Mesenchymal stem cell (in vitro differentiated cells and primary cell): ENCODE measurements at regions not wholly inside any gene's neighbourhood (a gene's known extent, or its start where the extent isn't known, plus 50 kb on each side); places are given as distances from the start of the nearest gene placed in this dataset.
"Not testable (repeated sequence)": the region's sequence is repeated elsewhere in the genome, so short reads cannot be mapped to it uniquely, and the experiment has no call there.

ENCODE experiments used
- DNase-seq: peaks from one replicate; pipeline ENCODE4 v3.0.0-alpha.2; 2013
- H2AFZ ChIP-seq: one replicate; pipeline ENCODE4 v1.6.1; 2013; ENCODE audit warnings: low read depth, mild to moderate bottlenecking, control low read depth, inconsistent platforms, low read length, moderate library complexity
- H2AK5ac ChIP-seq: 2 replicates; pipeline ENCODE4 v1.6.1; 2013; ENCODE audit warnings: low read length, moderate library complexity, mild to moderate bottlenecking, inconsistent platforms; ENCODE audit not compliant: severe bottlenecking
- H2BK120ac ChIP-seq: one replicate; pipeline ENCODE4 v1.6.1; 2013; ENCODE audit warnings: low read depth, mild to moderate bottlenecking, inconsistent platforms, low read length, moderate library complexity
- H2BK12ac ChIP-seq, 2 experiments: one replicate each; pipeline ENCODE4 v1.6.1; 2013; ENCODE audit warnings: inconsistent platforms in 2 of 2, low read length in 2 of 2, mild to moderate bottlenecking in 2 of 2, moderate library complexity in 2 of 2, control low read depth in 1 of 2
- H2BK15ac ChIP-seq: one replicate; pipeline ENCODE4 v1.6.1; 2013; ENCODE audit warnings: mild to moderate bottlenecking, low read depth, inconsistent platforms; ENCODE audit not compliant: poor library complexity, severe bottlenecking
- H2BK5ac ChIP-seq: 2 replicates; pipeline ENCODE4 v1.6.1; 2013; ENCODE audit warnings: low read depth, mild to moderate bottlenecking, low read length, control low read depth, inconsistent platforms; ENCODE audit not compliant: poor library complexity, severe bottlenecking
- H3K14ac ChIP-seq, 2 experiments: one replicate each; pipeline ENCODE4 v1.6.1; 2013; ENCODE audit warnings: inconsistent platforms in 2 of 2, low read length in 2 of 2, control low read depth in 1 of 2, mild to moderate bottlenecking in 1 of 2, moderate library complexity in 1 of 2
- H3K18ac ChIP-seq, 2 experiments: one replicate each; pipeline ENCODE4 v1.6.1; 2013; ENCODE audit warnings: inconsistent platforms in 2 of 2, low read length in 2 of 2, control low read depth in 1 of 2, low read depth in 1 of 2, mild to moderate bottlenecking in 1 of 2
- H3K23ac ChIP-seq, 2 experiments: one replicate each; pipeline ENCODE4 v1.6.1; 2013; ENCODE audit warnings: inconsistent platforms in 2 of 2, low read length in 2 of 2, mild to moderate bottlenecking in 2 of 2, moderate library complexity in 2 of 2, control low read depth in 1 of 2
- H3K27ac ChIP-seq: 2 replicates; pipeline ENCODE4 v1.5.1; 2013; ENCODE audit warnings: mild to moderate bottlenecking, moderate library complexity, low read length, control low read depth, inconsistent platforms; ENCODE audit not compliant: poor library complexity, severe bottlenecking
- H3K27me3 ChIP-seq, 2 experiments: 2 replicates each; pipeline versions ENCODE4 v1.6.1 to v1.7.0; 2013; ENCODE audit warnings: low read length in 2 of 2, mild to moderate bottlenecking in 2 of 2, moderate library complexity in 2 of 2, control low read depth in 1 of 2, inconsistent platforms in 1 of 2; ENCODE audit not compliant: control insufficient read depth in 1 of 2, insufficient read depth in 1 of 2
- H3K36me3 ChIP-seq, 2 experiments: 2 replicates each; pipeline versions ENCODE4 v1.6.1 to v1.7.0; 2013; ENCODE audit warnings: low read length in 2 of 2, control low read depth in 1 of 2, inconsistent platforms in 1 of 2, low read depth in 1 of 2, mild to moderate bottlenecking in 1 of 2; ENCODE audit not compliant: insufficient read depth in 2 of 2, control insufficient read depth in 1 of 2
- H3K4ac ChIP-seq, 2 experiments: one replicate each; pipeline ENCODE4 v1.6.1; 2013; ENCODE audit warnings: inconsistent platforms in 2 of 2, low read length in 2 of 2, mild to moderate bottlenecking in 2 of 2, moderate library complexity in 2 of 2, control low read depth in 1 of 2, low read depth in 1 of 2
- H3K4me1 ChIP-seq: 2 replicates; pipeline ENCODE4 v1.6.1; 2013; ENCODE audit warnings: low read depth, low read length, control low read depth; ENCODE audit not compliant: control insufficient read depth, insufficient read depth
- H3K4me2 ChIP-seq: 2 replicates; pipeline ENCODE4 v1.6.1; 2013; ENCODE audit warnings: low read length, mild to moderate bottlenecking, inconsistent platforms; ENCODE audit not compliant: poor library complexity, severe bottlenecking
- H3K4me3 ChIP-seq, 2 experiments: 2 replicates each; pipeline versions ENCODE4 v1.5.1 to v1.7.0; 2013; ENCODE audit warnings: low read length in 2 of 2, mild to moderate bottlenecking in 2 of 2, control low read depth in 1 of 2, low read depth in 1 of 2; ENCODE audit not compliant: insufficient read depth in 1 of 2
- H3K79me1 ChIP-seq: replicated peaks from 2 replicates; pipeline ENCODE4 v1.6.1; 2013; ENCODE audit warnings: mild to moderate bottlenecking, control low read depth, low read length, inconsistent platforms; ENCODE audit not compliant: poor library complexity, severe bottlenecking
- H3K9ac ChIP-seq: 2 replicates; pipeline ENCODE4 v1.7.0; 2013; ENCODE audit warnings: mild to moderate bottlenecking, low read length, moderate library complexity
- H3K9me3 ChIP-seq: 2 replicates; pipeline ENCODE4 v1.7.0; 2013; ENCODE audit warnings: mild to moderate bottlenecking, low read length; ENCODE audit not compliant: control insufficient read depth
- H4K8ac ChIP-seq: one replicate; pipeline ENCODE4 v1.6.1; 2013; ENCODE audit warnings: inconsistent platforms, mild to moderate bottlenecking, low read length, moderate library complexity
- H4K91ac ChIP-seq: one replicate; pipeline ENCODE4 v1.6.1; 2013; ENCODE audit warnings: mild to moderate bottlenecking, low read length, inconsistent platforms
- WGBS: methylation state at CpG from one replicate; pipeline ENCODE4 v1.1.7; 2013; ENCODE audit warnings: mixed read lengths; 5-methylcytosine and 5-hydroxymethylcytosine counted together

DNA sequence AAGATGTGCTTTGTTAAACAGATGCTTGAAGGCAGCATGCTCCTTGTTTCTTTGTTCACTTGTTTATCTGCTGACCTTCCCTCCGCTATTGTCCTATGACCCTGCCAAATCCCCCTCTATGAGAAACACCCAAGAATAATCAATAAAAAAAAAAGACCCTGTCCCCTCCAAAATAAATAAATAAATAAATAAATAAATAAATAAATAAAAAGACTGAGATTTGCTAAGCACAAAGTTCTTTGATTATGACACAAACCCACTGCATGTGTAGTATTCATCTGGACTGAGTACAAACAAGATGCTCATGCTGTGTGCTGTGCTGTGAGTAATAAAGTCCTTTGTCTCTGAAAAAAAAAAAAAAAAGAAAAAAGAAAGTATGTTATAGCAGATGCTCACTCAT is 851.1 kb upstream of the DEFB115 start:
- peaks cover 11% of the 10 kb centered on the region for H3K9me3 ChIP-seq
- not testable (repeated sequence) for H2BK5ac ChIP-seq, H2BK15ac ChIP-seq, H4K91ac ChIP-seq, H3K23ac ChIP-seq, DNase-seq, H3K27me3 ChIP-seq, H3K79me1 ChIP-seq, H2AFZ ChIP-seq, H3K18ac ChIP-seq, H3K4me2 ChIP-seq, H2BK120ac ChIP-seq, H3K27ac ChIP-seq, H3K4me1 ChIP-seq, H3K4me3 ChIP-seq, H3K14ac ChIP-seq, H2BK12ac ChIP-seq, H2AK5ac ChIP-seq, H3K9ac ChIP-seq, H4K8ac ChIP-seq, H3K36me3 ChIP-seq, H3K4ac ChIP-seq
- 0% methylated on average over 1 of the region's 1 CpG for WGBS

DNA sequence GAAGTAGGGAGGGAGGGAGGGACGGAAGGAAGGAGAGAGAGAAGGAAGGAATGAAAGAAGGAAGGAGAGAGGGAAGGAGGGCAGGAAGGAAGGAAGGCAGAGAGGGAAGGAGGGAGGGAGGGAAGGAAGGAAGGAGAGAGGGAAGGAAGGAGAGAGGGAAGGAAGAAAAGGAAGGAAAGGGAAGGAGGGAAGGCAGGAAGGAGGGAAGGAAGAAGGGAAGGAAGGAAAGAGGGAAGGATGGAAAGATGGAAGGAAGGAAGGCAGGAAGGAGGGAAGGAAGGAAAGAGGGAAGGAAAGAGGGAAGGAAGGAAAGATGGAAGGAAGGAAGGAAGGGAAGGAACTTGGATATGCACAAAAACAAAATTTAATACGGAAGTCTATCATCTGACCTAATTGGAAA is 844.5 kb upstream of the DEFB115 start:
- WGBS = 43% methylated on average over 1 of the region's 2 CpGs

GRCh38 chr20:30417387-30417786 is 840.1 kb upstream of the DEFB115 start:
- H3K18ac ChIP-seq, H3K4ac ChIP-seq, H3K27me3 ChIP-seq, H3K14ac ChIP-seq, H4K8ac ChIP-seq, H2BK5ac ChIP-seq, H3K27ac ChIP-seq, H2BK120ac ChIP-seq, H3K9ac ChIP-seq, H2AK5ac ChIP-seq, H3K4me3 ChIP-seq, DNase-seq, H2BK15ac ChIP-seq, H3K4me1 ChIP-seq, H3K23ac ChIP-seq, H3K36me3 ChIP-seq, H3K4me2 ChIP-seq, H3K9me3 ChIP-seq, H2BK12ac ChIP-seq, H2AFZ ChIP-seq, H4K91ac ChIP-seq, H3K79me1 ChIP-seq: not testable (repeated sequence)
- WGBS = 61% methylated on average over 4 of the region's 4 CpGs

More for the DNA sequence above, 844.5 kb upstream of the DEFB115 start:
- Histone ChIP-seq H2AK5ac (no peak overlapping the region), H2BK120ac (no peak overlapping the region), H3K14ac (no peak overlapping the region), H2BK12ac (no peak overlapping the region), H3K4me3 (no peak overlapping the region), H3K4me2 (no peak overlapping the region), H3K27ac (no peak overlapping the region), H3K36me3 (no peaks in the 10 kb centered on the region), H4K91ac (no peak overlapping the region), H3K9ac (no peak overlapping the region), H3K9me3 (no peaks in the 10 kb centered on the region), H2BK5ac (no peak overlapping the region), H3K27me3 (no peaks in the 10 kb centered on the region), H3K4me1 (no peaks in the 10 kb centered on the region), H2BK15ac (no peak overlapping the region), H3K79me1 (no peaks in the 10 kb centered on the region), H3K4ac (no peak overlapping the region), H2AFZ (no peak overlapping the region), H3K23ac (no peak overlapping the region), H3K18ac (no peak overlapping the region), H4K8ac (no peak overlapping the region)
- no peak for DNase-seq

DNA sequence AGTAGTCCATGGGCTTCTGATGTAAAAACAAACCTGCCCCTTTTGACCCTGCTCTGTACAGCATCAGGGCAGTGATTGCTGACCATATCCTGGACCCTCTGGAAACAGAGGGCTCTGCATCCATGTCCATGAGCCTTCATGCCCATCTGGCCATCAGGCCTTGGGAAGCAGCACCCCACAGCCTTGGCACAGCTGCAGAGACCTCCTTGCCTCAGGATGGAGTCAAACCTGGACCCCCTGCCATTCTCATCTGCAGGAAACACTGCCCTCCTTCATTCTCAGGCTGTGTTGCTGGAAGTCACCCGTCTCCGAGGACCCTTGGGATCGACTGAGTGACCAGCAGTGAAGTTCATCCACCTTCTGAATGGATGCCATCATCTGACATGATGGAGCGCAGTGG is 839.1 kb upstream of the DEFB115 start:
- not testable (repeated sequence) for H3K36me3 ChIP-seq, H3K18ac ChIP-seq, H3K23ac ChIP-seq, DNase-seq, H4K8ac ChIP-seq, H2BK15ac ChIP-seq, H2BK5ac ChIP-seq, H3K9me3 ChIP-seq, H3K4me1 ChIP-seq, H2AFZ ChIP-seq, H3K27me3 ChIP-seq, H3K79me1 ChIP-seq, H2BK120ac ChIP-seq, H2BK12ac ChIP-seq, H4K91ac ChIP-seq, H3K9ac ChIP-seq, H3K4ac ChIP-seq, H2AK5ac ChIP-seq, H3K27ac ChIP-seq, H3K4me3 ChIP-seq, H3K14ac ChIP-seq, H3K4me2 ChIP-seq
- 67% methylated on average over 4 of the region's 4 CpGs for WGBS
